Parathyroid adenoma (tissue), 2 donors: ENCODE measurements at regions not wholly inside any gene's neighbourhood (a gene's known extent, or its start where the extent isn't known, plus 50 kb on each side); places are given as distances from the start of the nearest gene placed in this dataset.

Experiments used
- H2AFZ ChIP-seq: fragments of 300-600 bp; sonication (generic); one replicate; pipeline ENCODE4 v1.7.0; 2017; ENCODE audit warnings: antibody characterized with exemption, mild to moderate bottlenecking
- H3K27ac ChIP-seq: fragments of 300-600 bp; sonication (generic); one replicate; pipeline ENCODE4 v1.7.0; 2017
- H3K27me3 ChIP-seq: fragments of 300-600 bp; sonication (generic); one replicate; pipeline ENCODE4 v1.7.0; 2017; ENCODE audit warnings: low read length; ENCODE audit not compliant: control insufficient read depth, insufficient read depth
- H3K36me3 ChIP-seq: fragments of 300-600 bp; sonication (generic); one replicate; pipeline ENCODE4 v1.7.0; 2017; ENCODE audit warnings: low read length; ENCODE audit not compliant: control insufficient read depth, insufficient read depth
- H3K4me1 ChIP-seq: fragments of 300-600 bp; sonication (generic); one replicate; pipeline ENCODE4 v1.7.0; 2017; ENCODE audit warnings: control low read depth
- H3K4me2 ChIP-seq: fragments of 300-600 bp; sonication (generic); one replicate; pipeline ENCODE4 v1.7.0; 2017; ENCODE audit warnings: low read length
- H3K4me3 ChIP-seq: fragments of 300-600 bp; sonication (generic); one replicate; pipeline ENCODE4 v1.7.0; 2017; ENCODE audit warnings: low read depth, low read length
- H3K79me2 ChIP-seq: fragments of 300-600 bp; sonication (generic); one replicate; pipeline ENCODE4 v1.7.0; 2017; ENCODE audit warnings: control low read depth
- H3K9ac ChIP-seq: fragments of 300-600 bp; sonication (generic); one replicate; pipeline ENCODE4 v1.7.0; 2017; ENCODE audit warnings: mild to moderate bottlenecking
- H3K9me3 ChIP-seq: fragments of 300-600 bp; sonication (generic); one replicate; pipeline ENCODE4 v1.7.0; 2017; ENCODE audit warnings: low read length; ENCODE audit not compliant: control insufficient read depth
- TF ChIP-seq, protein P1 (sequence below): fragments of 300-600 bp; sonication (generic); IDR thresholded peaks from one replicate; pipeline ENCODE4 v1.7.0; 2017; ENCODE audit warnings: antibody characterized with exemption, mild to moderate bottlenecking
- donor health status: primary hyperparathyroidism.

DNA sequence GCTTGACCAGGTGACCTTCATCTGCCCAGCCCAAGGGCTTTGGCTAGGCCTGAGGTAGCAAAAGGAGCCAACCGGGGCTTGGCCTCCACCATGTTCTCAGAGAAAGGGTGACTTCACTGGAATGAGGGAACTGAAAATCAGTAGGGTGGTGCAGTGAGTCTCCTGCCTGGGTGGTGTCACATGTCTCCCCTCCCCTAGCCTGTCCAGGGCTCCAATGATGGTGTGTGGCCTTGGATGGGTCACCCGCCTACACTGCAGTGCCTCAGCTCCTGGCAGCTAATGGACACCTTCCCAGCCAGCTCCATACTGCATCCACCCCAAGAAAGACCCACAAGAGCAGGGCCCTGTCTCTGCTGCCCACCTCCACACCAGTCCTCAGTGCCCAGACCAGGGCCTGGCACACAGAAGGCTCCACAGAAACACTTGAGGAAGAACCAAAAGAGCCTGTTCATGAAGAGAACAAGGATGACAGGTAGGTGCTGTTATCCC lies 678.7 kb downstream of the MATN1 start:
- Histone ChIP-seq H3K4me3 (no peak overlapping the region), H3K27ac (no peak overlapping the region), H3K4me1 (no peaks in the 10 kb centered on the region), H2AFZ (no peak overlapping the region), H3K36me3 (no peaks in the 10 kb centered on the region), H3K27me3 (no peaks in the 10 kb centered on the region), H3K9me3 (no peaks in the 10 kb centered on the region), H3K9ac (no peak overlapping the region), H3K4me2 (no peak overlapping the region), H3K79me2 (no peaks in the 10 kb centered on the region)
- TF ChIP-seq, protein P1, sequence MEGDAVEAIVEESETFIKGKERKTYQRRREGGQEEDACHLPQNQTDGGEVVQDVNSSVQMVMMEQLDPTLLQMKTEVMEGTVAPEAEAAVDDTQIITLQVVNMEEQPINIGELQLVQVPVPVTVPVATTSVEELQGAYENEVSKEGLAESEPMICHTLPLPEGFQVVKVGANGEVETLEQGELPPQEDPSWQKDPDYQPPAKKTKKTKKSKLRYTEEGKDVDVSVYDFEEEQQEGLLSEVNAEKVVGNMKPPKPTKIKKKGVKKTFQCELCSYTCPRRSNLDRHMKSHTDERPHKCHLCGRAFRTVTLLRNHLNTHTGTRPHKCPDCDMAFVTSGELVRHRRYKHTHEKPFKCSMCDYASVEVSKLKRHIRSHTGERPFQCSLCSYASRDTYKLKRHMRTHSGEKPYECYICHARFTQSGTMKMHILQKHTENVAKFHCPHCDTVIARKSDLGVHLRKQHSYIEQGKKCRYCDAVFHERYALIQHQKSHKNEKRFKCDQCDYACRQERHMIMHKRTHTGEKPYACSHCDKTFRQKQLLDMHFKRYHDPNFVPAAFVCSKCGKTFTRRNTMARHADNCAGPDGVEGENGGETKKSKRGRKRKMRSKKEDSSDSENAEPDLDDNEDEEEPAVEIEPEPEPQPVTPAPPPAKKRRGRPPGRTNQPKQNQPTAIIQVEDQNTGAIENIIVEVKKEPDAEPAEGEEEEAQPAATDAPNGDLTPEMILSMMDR = no peak

DNA sequence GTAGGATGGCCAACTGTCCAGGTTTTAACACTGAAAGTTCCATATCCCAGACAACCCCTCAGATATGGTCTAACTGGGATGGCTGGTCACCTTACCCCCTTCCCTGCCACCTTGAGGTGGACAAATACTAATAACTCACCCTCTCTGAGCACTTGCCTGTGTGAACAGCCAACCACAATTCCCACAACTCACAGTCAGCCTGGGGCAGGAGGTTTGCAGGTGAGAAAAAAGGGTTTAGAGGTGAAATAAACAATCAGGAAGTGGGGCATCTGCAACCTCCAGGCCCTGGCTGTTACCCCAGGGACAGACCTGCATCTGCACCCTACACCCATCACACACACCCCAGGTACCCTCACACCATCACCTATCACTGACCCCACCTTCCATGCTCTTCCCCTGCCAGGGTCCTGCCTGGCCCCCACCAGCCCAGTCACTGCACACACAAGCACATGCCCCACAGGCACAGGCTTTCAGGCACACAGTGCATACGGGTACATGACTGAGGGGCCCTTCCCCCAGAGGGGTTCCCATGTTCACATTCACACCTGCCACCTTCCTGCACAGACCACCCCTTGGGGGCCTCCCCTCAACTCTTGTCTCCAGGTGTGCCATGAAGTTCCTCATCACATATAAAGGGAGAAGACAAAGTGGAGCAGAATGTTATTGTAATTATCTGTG lies 679.5 kb downstream of the MATN1 start:
- TF ChIP-seq, protein P1 = no peak
- no peak overlapping the region for H3K4me2 ChIP-seq
- no peaks in the 10 kb centered on the region for H3K27me3 ChIP-seq
- H2AFZ ChIP-seq = no peak overlapping the region
- no peak overlapping the region for H3K4me3 ChIP-seq
- no peak overlapping the region for H3K9ac ChIP-seq
- no peaks in the 10 kb centered on the region for H3K4me1 ChIP-seq
- no peaks in the 10 kb centered on the region for H3K36me3 ChIP-seq
- H3K79me2 ChIP-seq = no peaks in the 10 kb centered on the region
- no peaks in the 10 kb centered on the region for H3K9me3 ChIP-seq
- no peak overlapping the region for H3K27ac ChIP-seq

DNA sequence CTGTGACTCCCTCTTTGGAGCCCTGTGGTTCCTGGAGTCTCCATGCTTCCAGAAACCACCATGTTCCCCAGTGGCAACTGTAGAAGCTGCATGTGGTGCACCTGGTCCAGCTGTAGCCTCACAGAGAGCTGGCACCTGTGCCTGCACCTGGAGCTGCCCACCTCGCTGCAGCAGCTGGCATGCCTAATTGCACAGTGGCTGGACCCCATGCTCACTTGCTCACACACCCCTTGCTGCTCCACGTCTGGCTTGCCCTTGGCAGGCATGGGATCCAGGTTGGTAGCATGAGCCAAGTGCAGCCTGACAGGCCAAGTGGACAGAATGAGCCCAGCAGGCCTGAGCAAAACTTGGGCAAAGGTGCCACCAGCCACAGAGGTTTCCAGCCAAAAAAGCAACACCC lies 680.1 kb downstream of the MATN1 start:
- no peak overlapping the region for H2AFZ ChIP-seq
- no peak overlapping the region for H3K4me2 ChIP-seq

DNA sequence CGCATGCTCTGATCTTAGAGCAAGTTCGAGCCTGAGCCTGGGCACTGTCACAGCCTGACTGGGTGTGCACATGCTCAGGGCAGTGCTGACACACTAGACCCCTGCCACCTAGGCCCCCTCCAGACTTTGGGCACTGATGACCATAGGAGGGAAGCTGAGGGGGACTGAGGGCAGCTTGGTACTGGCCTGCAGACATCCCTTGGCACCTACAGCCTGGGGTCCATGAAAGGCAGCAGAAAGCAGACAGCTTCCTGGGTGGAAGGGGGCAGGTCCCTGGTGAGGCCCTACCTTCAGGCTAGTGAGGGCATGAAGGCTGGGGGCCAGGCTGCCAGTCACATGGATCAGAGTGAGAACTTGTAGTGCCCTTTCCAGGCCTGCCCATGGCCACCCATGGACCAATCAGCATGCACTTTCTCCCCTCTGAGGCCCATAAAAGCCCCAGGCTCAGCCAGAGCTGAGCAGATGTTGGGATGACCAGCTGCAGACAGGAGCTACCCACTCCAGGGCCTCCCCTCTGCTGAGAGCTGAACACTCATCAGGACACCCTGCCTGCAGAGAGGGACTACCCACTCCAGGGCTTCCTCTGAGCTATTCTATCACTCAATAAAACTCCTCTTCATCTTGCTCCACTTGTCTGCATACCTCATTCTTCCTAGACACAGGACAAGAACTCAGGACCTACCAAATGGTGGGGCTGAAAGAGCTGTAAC lies 680.8 kb downstream of the MATN1 start:
- Histone ChIP-seq H3K36me3 (no peaks in the 10 kb centered on the region), H3K4me3 (no peak overlapping the region), H3K4me1 (no peaks in the 10 kb centered on the region)

More for the DNA sequence above, 680.1 kb downstream of the MATN1 start:
- H3K4me1 ChIP-seq = no peaks in the 10 kb centered on the region
- no peaks in the 10 kb centered on the region for H3K79me2 ChIP-seq
- H3K27ac ChIP-seq = no peak overlapping the region
- H3K27me3 ChIP-seq = no peaks in the 10 kb centered on the region
- TF ChIP-seq, protein P1 = no peak
- no peak overlapping the region for H3K9ac ChIP-seq
- no peaks in the 10 kb centered on the region for H3K36me3 ChIP-seq
- no peak overlapping the region for H3K4me3 ChIP-seq
- no peaks in the 10 kb centered on the region for H3K9me3 ChIP-seq

More for the DNA sequence above, 680.8 kb downstream of the MATN1 start:
- TF ChIP-seq, protein P1 = no peak
- H3K79me2 ChIP-seq = no peaks in the 10 kb centered on the region
- H3K9ac ChIP-seq = no peak overlapping the region
- H3K27me3 ChIP-seq = no peaks in the 10 kb centered on the region
- no peaks in the 10 kb centered on the region for H3K9me3 ChIP-seq
- H3K4me2 ChIP-seq = no peak overlapping the region
- H2AFZ ChIP-seq = no peak overlapping the region
- no peak overlapping the region for H3K27ac ChIP-seq
